GM21447 (cell line): ENCODE measurements at regions not wholly inside any gene's neighbourhood (a gene's known extent, or its start where the extent isn't known, plus 50 kb on each side); places are given as distances from the start of the nearest gene placed in this dataset.
"Not testable (repeated sequence)": the region's sequence is repeated elsewhere in the genome, so short reads cannot be mapped to it uniquely, and the experiment has no call there.

Experiments
- ATAC-seq: cut with Tn5 transposase; IDR thresholded peaks from one replicate; pipeline ENCODE4 v1.9.1; 2021; ENCODE audit not compliant: unreplicated experiment

DNA sequence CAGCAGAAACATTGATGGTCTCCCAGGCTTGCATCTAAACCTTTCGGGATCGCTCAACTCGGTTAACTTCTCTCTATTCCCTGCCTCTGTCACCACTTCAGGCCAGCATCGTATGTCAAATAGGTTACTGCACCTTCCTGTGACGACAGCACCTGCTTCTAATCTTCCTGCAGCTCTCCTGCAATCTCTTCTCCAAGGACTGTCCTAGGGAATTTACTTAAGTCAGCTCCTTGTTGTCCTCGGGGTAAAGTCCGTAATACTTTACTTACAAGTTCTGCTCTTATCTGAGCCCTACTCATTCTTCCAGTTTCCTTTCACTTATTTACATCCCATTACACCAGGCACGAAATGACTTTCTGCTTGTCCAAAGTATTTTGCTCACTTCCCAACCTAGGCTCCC, 372.7 kb upstream of the AKR1E2 start:
- no peak for ATAC-seq

DNA sequence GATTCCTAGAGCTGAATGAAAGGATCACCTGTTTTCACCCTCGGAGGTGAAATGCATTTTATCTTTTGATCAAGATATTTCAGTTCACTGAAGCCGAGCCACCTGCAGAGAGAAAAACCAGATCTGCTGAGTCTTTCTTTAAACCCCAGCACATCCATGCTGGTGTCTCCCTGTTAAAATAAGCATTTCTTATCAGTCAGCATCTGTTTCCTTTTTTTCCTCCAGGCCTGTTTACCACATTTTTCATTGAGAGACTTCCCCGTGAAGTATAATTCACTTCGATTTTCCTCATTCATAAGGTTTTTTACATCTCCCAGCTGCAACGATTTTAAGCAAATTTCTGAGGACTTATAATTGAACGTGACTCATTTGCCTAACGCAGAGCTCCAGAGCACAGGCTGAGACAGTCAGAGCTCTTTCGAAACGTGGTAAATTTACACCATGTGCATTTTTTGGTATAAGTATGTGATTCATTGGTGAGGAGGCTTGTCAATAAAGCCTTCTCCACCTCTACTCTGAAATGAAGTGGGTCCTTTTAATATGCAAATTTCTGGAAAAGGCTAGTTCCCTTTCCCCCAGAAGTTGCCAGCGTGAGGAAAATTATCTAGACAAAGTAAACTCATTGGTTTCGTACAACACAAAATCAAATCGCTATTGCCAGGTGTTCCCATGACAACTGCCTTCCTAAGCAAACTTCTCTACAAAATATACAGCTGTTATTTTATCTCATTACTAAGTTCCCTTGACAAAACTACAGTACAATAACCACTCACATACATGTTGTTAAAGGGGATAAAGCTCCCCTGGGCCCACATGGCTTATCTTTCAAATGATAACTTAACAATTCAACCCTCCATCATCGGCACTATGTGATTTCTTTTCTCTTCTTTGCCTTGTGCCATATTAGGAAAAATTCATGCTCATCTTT, 374.8 kb upstream of the AKR1E2 start:
- ATAC-seq = no peak

GRCh38 chr10:4450169-4450568, 375.8 kb upstream of the AKR1E2 start:
- ATAC-seq = no peak

- no peak for ATAC-seq
Measured at GRCh38 chr10:4448030-4448429, 378.0 kb upstream of the AKR1E2 start.

DNA sequence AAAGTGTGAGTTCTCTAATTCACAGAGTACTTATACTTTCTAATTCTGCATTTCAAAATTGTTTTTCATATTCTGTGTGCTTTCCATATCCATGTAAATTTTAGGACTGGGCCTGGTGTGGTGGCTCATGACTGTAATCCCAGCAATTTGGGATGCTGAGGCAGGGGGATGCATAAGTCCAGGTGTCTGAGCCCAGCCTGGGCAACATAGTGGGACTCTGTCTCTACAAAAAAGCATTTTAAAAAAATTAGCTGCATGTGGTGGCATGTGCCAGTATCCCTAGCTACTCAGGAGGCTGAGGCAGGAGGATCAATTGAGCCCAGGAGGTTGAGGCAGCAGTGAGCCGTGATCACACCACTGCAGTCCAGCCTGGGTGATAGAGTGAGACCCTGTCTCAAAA, 382.6 kb upstream of the AKR1E2 start:
- ATAC-seq = no peak

- no peak for ATAC-seq
Measured at GRCh38 chr10:4442296-4442695, 383.7 kb upstream of the AKR1E2 start.

GRCh38 chr10:4440260-4440659, 385.7 kb upstream of the AKR1E2 start:
- no peak for ATAC-seq

DNA sequence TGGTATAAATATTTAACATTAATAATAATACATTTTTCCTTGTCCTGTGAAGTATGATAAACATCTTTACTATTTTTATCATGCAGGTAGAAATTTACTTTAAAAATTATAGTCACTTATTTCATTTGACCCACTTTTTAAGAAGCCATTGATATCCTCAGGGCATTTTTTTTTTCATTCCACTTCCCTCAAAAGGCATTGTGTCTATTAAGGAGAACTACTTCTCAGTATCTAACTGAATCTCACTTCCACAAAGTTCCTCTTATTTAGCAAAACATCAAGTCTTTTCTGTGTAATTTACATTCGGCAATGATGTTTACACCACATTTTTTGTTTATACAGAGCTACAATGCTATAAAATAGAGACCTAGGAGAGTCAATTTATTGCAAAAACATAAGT, 388.2 kb upstream of the AKR1E2 start:
- no peak for ATAC-seq

DNA sequence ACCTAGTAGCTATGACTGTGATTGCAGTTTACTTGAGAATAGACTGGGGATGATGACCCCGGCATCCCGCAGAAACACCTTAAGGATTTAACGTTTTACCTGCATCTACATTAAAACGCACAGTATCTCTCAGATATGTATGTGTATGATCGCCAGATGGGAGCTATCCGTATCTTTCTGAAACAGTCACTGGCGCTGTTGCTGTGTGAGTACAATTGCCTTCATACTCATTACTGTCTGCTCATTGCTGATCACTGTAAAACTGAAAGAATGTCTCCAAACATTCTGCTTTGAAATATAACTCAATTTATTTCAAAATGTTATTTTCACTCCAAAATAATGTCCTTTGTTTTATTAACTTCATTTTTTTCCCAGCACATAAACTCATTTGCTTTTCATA, 388.9 kb upstream of the AKR1E2 start:
- ATAC-seq = no peak

DNA sequence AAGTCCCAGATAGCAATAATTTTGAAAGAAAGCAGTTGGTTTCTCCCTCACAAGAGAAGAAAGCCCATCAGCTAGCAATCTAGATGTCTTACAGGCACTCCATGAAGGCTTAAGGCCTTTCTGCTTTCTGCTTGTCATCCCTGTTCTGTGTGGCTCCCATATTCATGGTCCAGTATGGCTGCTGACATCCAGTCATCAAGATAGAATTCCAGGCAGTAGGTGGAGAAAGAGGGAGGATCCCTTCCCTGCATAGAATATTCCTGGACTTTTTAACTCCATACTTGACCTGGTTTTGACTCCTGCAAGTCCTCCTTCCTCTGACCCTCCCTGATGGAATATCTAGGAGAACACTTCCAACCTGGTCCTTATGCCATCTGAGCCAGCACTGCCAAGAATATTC, 389.9 kb upstream of the AKR1E2 start:
- no peak for ATAC-seq

DNA sequence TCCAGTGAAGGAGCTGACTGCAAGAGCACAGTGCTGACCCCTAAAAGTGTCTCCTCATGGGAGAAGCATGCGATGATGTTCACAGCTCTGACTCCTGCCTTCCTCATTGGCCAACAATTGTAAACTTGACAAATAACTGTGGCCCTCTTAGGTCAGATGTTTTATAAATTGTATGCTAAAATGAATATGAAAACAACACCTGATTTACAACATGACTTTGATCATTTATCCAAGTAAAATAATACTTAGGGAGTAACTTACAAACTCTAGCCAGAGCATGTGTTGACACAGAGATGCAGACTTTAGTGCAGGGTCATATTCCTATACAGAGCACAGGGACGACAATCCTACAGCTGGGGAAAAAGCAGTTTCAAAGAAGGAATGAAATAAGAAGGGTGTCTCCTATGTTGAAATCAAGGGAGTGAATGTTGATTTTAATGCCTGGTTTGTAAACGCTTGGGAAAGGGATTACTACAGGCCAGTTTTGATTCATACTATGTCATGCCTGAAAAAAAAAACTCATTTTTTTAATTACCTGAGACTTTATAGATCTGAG, 391.4 kb upstream of the AKR1E2 start:
- no peak for ATAC-seq

GRCh38 chr10:4434105-4434504, 391.9 kb upstream of the AKR1E2 start:
- no peak for ATAC-seq

DNA sequence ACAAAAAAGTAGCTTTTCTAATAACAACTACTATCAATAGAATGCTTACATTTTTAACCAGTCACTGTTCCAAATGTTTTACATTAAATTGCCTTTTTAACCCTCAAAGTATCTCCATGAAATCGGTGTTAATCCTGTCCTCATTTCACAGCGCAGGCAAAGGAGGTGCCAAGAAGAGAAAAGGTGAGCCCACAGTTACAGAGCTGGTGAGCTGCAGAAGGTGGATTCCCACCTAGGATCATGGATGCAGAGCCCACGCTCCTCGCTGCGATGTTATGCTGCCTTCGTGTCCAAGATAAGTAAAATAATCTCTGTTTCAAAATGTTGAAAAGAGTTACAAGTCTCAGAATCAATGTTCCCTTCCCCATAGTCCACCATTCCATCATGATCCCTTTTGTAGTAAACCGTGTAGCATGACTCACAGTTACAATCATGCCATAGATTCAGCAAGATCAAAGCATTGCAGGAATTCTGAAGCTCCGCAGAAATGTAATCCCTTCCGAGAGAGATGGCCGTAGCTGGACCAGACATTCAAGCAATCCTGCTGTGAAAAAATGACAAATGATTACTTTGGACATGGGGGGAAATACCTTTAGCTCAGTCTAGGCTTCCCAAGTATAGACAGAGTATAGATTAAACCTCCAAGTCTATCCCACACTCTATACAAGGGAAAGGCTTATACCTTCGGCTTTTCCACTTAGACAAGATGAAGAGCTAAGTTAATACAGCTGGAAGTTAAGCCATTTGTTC, 394.7 kb upstream of the AKR1E2 start:
- no peak for ATAC-seq

DNA sequence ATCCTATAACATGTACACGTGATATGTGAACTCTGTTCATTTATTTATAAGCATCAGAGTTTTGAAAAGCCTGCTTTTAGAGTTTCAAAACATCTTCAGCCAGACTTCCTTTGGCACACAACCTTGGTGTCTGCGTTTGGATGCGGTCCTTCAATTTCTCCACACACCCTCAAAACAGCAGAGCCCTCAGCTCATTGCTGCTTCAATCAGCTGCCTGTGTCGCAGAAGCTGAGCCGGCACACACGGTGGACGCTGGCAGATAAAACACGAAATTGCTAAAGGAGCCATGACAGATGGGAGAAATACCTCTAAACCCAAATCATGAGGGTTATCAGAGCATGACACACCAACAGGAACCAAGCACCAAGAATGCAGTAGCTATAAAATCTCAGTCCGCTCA, 396.4 kb upstream of the AKR1E2 start:
- no peak for ATAC-seq

DNA sequence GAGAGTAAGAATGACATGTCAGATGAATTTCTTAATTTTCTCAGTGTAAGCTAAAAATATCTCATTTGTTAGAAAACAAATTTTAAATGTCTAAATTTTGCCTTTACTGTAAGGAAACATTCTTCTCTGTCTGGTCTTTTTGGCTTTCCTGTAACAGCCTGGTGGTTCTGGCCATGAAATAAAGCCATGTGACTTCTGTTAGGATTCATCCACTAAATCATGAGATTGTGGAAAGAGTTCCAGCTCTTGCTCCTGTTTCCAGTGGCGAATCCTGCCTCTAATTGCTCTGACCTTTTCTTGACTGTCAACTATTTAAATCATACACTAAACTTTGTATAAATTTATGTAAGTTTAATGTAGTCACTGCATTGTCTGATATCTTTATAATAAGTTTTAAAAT, 398.5 kb upstream of the AKR1E2 start:
- ATAC-seq = no peak

GRCh38 chr10:4426866-4427265, 399.1 kb upstream of the AKR1E2 start:
- ATAC-seq = no peak

GRCh38 chr10:4409319-4409718, 416.7 kb upstream of the AKR1E2 start:
- ATAC-seq = no peak

- no peak for ATAC-seq
Measured at GRCh38 chr10:4407783-4408182, 418.2 kb upstream of the AKR1E2 start.

DNA sequence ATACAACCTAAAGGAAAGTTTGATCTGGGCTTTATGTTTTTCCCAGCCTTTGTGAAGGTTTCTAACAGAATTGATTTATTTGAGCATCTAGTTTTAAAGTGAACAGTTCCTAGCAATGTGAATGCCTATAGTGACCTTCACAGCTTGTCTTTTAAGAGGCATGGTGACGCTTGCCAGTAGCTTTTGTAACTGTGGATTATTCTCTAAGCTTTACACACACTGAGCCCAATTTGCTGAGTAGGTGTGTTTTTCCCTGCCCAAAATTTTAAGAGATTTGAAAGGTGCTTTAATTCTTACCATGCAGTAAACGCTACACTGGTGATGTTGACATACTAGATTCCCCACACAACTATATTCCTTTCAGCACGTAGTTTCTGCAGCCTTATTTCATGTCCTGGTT, 420.2 kb upstream of the AKR1E2 start:
- ATAC-seq = no peak

DNA sequence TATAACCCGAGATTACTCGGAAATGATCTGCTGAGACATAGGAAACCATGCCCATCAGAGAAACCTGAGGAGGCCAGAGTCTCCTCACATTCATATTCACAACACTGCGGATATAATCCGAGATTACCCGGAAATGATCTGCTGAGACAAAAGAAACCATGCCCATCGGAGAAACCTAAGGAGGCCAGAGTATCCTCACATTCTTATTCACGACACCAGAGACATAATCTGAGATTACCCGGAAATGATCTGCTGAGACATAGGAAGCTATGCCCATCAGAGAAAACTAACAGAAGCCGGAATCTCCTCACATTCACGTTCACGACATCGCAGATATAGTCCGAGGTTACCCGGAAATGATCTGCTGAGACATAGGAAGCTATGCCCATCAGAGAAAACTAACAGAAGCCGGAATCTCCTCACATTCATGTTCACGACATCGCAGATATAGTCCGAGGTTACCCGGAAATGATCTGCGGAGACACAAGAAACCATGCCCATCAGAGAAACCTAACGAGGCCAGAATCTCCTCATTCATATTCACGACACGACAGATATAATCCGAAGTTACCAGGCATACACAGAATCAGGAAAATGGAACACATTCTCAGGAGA, 422.3 kb upstream of the AKR1E2 start:
- no peak for ATAC-seq

GRCh38 chr10:4401080-4401479, 424.9 kb upstream of the AKR1E2 start:
- ATAC-seq = not testable (repeated sequence)

DNA sequence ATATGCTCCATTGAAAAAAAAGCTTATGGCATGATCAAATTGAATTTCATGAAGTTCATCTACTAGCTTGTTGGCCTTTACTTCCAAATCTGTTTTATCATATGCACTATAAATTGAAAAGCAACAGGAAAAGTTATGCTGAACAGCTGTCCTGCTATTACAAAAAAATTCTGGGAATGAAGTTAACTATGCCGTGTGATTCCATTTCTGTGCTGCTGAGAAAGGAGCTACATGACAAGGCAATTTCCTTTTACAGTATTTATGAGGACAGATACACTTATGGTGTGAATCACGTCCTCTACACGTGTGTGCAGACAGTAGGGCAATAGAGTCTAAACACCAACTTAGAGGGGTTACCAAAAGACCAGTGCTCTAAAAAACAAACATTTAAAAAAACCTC, 426.5 kb upstream of the AKR1E2 start:
- ATAC-seq = no peak
